Hindlimb muscle (tissue), 1 donor: ENCODE measurements at regions not wholly inside any gene's neighbourhood (a gene's known extent, or its start where the extent isn't known, plus 50 kb on each side); places are given as distances from the start of the nearest gene placed in this dataset.
"Not testable (repeated sequence)": the region's sequence is repeated elsewhere in the genome, so short reads cannot be mapped to it uniquely, and the experiment has no call there.

Source experiments
- DNase-seq: peaks from one replicate; pipeline ENCODE4 v3.0.0-alpha.2; 2013

- DNase-seq = no peak
Observed at GRCh38 chr15:67920524-67921240, 80.8 kb upstream of the RNU6-1 start.

- DNase-seq = no peak
Observed at GRCh38 chr15:67922106-67922675, 82.3 kb upstream of the RNU6-1 start.

- no peak for DNase-seq
Observed at GRCh38 chr15:67922971-67923945, 83.4 kb upstream of the RNU6-1 start.

- DNase-seq = no peak
Observed at GRCh38 chr15:67924359-67924974, 84.6 kb upstream of the RNU6-1 start.

- no peak for DNase-seq
Observed at GRCh38 chr15:67925182-67925581, 85.3 kb upstream of the RNU6-1 start.

- no peak for DNase-seq
Observed at GRCh38 chr15:67927501-67928168, 87.8 kb upstream of the RNU6-1 start.

GRCh38 chr15:67928666-67929065 lies 88.8 kb upstream of the RNU6-1 start:
- DNase-seq = no peak

GRCh38 chr15:67930720-67931119 lies 90.9 kb upstream of the RNU6-1 start:
- no peak for DNase-seq

GRCh38 chr15:67931861-67932260 lies 92.0 kb upstream of the RNU6-1 start:
- no peak for DNase-seq

GRCh38 chr15:67934126-67934525 lies 94.3 kb upstream of the RNU6-1 start:
- DNase-seq = not testable (repeated sequence)

GRCh38 chr15:67935244-67935643 lies 95.4 kb upstream of the RNU6-1 start:
- DNase-seq = no peak

GRCh38 chr15:67936258-67936657 lies 96.4 kb upstream of the RNU6-1 start:
- no peak for DNase-seq

- DNase-seq = no peak
Observed at GRCh38 chr15:67937153-67937761, 97.4 kb upstream of the RNU6-1 start.

- not testable (repeated sequence) for DNase-seq
Observed at GRCh38 chr15:67939179-67939578, 99.3 kb upstream of the RNU6-1 start.

- not testable (repeated sequence) for DNase-seq
Observed at GRCh38 chr15:67939588-67940323, 99.9 kb upstream of the RNU6-1 start.

- DNase-seq = no peak
Observed at GRCh38 chr15:67940324-67940719, 100.5 kb upstream of the RNU6-1 start.

- DNase-seq = no peak
Observed at GRCh38 chr15:67941648-67942310, 101.9 kb upstream of the RNU6-1 start.

- DNase-seq = no peak
Observed at GRCh38 chr15:67943475-67943874, 103.6 kb upstream of the RNU6-1 start.

- no peak for DNase-seq
Observed at GRCh38 chr15:67944010-67944641, 104.3 kb upstream of the RNU6-1 start.

- no peak for DNase-seq
Observed at GRCh38 chr15:67945131-67945530, 105.3 kb upstream of the RNU6-1 start.
